GM18909 (cell line): ENCODE measurements at regions not wholly inside any gene's neighbourhood (a gene's known extent, or its start where the extent isn't known, plus 50 kb on each side); places are given as distances from the start of the nearest gene placed in this dataset.
"Not testable (repeated sequence)": the region's sequence is repeated elsewhere in the genome, so short reads cannot be mapped to it uniquely, and the experiment has no call there.

ENCODE experiments used
- ATAC-seq: cut with Tn5 transposase; IDR thresholded peaks from one replicate; pipeline ENCODE4 v1.9.1; 2021; ENCODE audit warnings: mild to moderate bottlenecking; ENCODE audit not compliant: unreplicated experiment, poor library complexity

DNA sequence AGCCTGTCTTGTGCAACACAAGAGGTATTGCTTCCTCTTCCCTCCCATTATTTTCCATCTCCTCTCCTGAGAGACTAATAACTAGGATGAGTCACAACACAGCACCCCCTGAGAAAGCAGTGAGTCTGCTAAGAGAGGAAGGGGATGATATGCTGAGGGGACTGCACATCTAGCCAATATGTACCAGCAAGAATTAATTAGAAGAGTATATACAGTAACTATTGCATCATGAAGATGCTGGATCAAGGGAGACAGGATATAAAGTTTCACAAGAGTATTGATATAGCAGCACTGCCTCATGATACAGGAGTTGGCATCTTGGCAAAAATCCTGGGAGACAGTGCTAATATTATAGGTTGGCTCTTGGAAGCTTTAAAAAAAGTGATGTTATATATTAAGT, 289.9 kb upstream of the RBMS1 start:
- ATAC-seq, result no peak

DNA sequence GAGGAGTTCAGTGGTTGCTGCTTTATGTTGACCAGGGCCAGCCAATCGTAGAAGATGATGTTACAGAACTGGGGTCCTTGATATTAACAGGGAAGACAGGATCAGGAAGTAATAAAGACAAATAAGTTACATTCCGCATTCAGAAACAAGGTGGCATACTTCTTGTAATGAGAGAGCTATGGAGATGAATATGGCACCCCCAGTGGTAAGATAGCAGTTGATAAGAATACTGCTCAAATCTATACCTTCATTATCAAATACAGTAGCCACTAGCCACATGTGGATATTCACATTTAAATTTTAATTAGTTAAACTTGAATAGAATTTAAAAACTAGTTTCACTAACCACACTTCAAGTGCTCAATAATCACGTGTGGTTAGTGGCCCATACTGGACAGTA, 290.4 kb upstream of the RBMS1 start:
- no peak for ATAC-seq

DNA sequence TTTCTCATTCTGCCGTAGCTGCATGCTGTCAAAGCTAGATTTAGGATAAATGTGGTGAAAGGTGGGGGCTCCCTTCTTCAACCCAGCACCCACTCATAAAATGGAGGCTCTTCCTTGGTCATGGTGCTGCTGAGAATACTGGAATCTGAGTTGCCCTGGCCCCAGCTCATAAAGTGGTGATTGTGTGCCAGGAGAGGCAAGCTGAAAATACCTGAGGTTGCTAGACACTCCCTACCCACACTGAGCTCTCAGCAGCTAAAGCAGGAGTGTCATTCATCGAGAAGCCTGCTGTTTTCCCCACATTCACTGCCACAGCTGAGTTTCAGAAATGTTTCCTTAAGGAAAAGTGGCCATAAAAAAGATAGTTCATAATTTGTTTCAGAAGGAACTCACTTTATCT, 297.1 kb upstream of the RBMS1 start:
- ATAC-seq, result no peak

DNA sequence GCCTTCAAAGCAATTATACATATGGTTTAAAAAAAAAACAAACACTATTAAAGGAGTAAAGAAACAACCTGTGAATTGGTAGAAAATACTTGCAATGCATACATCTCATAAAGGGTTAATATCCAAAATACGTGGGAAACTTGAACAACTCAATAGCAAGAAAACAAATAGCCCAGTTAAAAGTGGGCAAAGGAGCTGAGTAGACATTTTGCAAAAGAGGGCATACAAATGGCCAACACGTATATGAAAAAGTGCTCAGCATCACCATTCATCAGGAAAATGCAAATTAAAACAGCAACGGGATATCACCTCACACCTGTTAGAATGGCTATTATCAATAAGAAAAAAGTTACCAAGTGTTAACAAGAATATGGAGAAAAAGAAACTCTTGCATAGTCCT, 298.3 kb upstream of the RBMS1 start:
- ATAC-seq, result no peak

DNA sequence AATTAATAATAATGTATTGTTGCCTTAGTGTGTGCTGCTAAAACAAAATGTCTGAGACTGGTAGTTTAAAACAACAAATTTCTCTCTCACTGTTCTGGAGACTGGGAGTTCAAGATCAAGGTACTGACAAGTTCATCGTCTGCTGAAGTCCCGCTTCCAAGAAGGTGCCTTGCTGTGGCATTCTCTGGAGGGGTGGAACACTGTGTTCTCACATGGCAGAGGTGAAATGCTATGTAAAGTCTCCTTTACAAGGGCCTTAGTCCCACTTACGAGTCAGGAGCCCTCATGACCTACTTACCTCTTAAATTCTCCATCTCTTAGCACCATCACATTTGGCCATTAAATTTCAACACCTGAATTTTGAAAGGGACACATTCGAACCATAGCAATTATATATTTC, 299.2 kb upstream of the RBMS1 start:
- ATAC-seq, result no peak

DNA sequence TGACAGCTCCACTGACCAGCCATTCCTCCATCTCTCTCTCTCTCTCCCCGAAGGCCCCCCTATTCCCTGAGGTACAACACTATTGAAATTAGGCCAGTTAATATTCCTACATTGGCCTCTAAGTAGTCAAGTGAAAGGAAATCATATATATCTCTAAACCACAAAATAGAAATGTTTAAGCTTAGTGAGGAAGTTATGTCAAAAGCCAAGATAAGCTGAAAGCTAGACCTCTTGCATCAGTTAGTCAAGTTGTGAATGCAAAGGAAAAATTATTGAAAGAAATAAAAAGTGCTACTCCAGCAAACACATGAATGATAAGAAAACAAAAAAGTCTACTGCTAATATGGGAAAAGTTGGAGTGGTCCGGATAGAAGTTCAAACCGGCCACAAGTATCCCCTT, 301.3 kb upstream of the RBMS1 start:
- no peak for ATAC-seq

DNA sequence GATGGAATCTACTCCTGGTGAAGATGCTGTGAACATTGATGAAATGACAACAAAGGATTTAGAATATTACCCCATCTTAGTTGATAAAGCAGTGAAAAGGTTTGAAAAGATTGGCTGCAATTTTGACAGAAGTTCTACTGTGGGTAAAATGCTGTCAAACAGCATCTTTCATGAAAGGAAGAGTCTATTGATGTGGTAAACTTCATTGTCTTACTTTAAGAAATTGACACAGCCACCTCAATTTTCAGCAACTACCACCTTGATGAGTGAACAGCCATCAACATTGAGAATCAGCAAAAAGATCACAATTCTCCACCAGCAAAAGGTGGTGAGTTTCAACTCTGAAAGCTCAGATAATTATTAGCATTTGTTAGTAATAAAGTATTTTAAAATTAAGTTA, 310.3 kb upstream of the RBMS1 start:
- no peak for ATAC-seq

DNA sequence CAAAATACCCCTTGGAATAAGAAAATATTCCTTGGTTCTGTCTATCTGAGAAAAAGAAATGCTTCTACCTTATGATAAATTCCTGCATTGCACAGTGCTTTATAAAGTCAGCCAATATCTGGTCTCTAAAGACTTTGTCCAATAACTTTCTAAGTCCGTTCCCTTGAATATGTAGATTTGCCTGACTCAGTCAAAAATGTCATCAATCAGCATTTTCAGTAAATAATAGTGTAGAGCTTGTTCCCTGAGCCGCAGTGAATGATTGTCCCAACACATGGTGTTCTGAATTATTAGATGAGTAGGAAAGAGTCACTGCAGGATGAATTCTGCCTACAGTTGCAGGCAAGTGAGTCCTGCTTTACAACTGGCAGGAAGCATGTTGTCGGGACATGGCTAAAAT, 316.8 kb upstream of the RBMS1 start:
- ATAC-seq, result no peak

DNA sequence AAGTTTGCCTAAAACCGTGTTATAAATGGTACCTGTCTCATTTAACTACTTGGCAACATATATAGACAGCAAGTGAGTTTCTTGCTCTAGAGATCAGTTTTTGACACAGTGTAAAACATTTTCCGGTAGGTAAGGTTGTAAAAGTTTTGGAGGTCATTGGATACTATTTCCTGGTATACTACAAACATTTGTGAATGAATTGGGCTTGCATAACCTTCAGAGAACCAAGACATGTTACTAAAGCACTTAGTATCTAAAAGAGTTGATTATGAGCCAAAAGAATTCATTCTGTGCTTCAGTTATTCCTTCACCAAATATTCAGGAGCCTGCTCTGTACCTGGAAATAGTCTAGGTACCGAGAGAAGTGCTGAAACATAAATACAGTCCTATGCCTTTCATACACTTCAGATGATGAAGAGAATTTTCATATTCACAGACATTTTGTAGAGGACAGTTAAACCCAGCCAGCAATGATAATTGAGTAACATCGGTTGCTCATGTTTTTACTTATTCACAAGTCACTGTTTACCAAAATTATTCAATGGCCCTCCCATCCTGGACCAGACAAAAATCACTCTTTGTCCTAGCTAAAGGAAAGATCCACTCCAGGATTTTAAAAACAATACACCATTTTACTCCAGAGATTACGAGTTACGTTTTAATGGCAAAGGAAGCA, 319.4 kb upstream of the RBMS1 start:
- no peak for ATAC-seq

DNA sequence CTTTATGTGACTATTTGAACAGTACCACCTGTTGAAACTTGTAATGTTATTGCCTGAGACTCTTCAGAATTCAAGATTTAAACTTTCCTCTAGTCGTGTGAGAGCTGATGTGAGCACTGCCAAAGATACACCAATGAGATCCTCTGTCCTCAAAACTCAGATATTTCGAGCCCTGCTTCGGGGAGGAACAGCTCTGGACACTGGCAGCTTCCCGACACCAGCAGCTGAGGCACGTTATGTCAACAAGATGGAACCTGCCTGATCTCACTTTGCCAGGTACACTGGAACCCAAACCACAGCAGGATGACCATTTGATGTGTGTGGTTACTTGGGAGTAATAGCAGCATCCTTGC, 319.9 kb upstream of the RBMS1 start:
- no peak for ATAC-seq

DNA sequence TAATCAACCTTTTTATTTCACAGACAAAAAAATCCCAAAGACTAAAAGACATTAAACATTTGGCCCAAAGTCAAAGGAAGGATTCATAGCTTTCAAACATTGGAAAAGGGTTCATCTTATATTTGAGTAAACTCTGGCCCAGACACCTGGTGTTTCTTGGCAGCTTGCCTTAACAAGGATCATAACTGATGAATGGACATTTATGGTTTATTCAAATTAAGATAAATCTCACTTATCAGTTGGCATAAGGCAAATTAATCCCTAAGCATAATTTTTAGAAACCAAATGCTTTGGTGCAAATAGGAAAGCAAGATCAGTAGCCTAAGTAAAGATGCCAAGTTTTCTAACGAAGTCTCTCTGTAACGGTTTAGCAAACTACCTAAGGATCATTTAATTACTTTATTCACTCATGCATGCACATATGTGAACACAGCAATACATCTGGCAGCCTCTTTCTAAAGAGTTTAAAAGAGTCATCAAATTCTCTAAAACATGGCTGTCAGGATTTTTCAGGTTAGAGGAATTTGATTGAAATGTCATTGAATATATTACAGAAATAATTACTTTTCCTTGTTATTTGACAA, 323.4 kb upstream of the RBMS1 start:
- ATAC-seq, result no peak

DNA sequence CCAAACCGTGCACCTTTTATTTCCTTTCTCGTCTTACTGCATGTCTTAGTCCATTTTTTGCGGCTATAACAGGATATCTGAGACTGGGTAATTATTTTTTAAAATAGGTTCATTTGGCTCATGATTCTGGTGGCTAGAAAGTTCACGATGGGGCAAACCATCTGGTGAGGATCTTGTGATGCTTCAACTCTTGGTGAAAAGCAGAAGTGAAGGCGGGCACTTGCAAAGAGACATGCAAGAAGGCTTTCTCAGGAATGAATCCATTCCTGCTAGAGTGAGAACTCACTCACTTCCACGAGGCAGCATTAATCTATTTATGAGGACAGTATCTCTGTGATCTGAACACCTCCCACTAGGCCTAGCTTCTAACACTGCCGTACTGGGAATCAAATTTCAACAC, 327.1 kb upstream of the RBMS1 start:
- ATAC-seq, result no peak

DNA sequence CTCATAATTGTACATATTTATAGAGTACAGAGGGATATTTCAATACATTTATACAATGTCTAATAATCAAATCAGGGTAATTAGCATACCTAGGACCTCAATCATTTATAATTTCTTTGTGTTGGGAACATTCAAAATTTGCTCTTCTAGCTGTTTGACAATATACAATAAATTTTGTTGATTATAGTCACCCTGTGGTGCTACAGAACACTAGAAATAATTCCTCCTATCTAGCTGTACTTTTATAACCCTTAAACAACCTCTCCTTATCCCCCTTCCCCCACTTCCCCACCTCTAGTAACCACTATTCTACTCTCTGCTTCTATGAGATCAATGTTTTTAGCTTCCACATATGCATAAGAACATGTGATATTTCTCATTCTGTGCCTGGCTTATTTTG, 328.4 kb upstream of the RBMS1 start:
- ATAC-seq, result no peak

DNA sequence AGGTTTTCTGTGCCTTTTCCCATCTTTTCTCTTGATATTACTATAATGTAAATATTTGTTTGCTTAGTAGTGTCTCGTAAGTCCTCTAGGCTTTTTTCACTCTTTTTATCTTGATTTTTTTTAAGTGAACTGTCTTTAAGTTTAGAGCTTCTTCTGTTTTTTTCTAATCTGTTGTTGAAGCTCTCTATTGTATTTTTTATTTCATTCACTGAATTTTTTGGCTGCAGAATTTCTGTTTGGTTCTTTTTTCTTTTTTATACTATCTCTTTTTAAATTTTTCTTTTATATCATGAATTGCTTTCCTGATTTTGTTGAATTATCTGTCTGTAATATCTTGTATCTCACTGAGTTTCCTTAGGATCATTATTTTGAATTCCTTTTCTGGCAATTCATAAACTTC, 331.8 kb upstream of the RBMS1 start:
- no peak for ATAC-seq

DNA sequence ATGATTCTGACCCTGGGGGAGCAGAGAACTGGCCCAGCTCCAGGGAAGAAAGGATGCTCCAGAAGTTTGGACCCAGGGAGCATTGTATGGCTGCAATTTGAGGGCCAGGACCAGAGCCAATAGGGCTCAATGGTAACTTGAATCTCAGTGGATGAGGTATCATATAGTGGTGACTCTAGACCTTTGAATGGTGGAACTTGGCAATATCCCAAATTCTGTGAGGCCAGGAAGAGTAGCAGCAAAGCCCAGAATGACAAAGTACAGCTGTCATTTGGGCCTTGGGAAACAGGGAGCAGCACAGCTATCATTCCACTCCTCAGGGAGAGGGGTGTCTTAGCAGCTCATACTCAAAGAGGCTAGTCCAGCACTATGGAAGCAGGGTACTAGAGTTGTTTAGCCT, 332.9 kb upstream of the RBMS1 start:
- no peak for ATAC-seq

DNA sequence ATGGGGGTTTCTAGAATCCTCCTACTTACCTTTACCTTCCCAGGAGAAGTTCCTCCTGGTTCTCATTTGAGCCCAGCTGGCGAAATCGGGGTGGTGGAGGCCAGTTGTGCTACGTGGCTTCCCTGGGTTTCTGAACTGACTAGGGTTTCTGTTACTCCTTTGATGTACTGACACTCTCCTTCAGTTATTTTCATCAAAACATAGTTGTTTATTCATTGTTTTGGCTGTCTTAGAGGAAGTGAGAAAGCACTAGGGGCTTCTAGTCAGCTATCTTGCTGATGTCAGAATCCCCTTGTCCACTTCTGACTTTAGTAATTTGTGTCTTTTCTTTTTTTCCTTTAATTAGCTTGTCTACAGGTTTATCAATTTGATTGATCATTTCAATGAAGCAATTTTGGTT, 332.2 kb upstream of the TANK start:
- ATAC-seq, result no peak

DNA sequence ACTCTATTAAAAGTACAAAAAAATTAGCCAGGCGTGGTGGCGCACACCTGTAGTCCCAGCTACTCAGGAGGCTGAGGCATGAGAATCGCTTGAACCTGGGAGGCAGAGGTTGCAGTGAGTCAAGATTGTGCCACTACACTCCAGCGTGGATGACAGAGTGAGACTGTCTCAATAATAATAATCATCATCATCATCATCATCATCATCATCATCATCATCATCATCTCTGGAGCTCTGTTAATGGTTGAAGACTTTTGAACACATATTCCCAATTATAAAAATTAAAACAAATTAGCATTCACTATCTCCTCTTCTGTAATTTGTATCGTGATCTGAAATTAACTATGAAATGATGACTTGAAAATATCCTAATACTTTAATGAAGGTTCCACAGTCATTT, 327.8 kb upstream of the TANK start:
- ATAC-seq, result not testable (repeated sequence)

DNA sequence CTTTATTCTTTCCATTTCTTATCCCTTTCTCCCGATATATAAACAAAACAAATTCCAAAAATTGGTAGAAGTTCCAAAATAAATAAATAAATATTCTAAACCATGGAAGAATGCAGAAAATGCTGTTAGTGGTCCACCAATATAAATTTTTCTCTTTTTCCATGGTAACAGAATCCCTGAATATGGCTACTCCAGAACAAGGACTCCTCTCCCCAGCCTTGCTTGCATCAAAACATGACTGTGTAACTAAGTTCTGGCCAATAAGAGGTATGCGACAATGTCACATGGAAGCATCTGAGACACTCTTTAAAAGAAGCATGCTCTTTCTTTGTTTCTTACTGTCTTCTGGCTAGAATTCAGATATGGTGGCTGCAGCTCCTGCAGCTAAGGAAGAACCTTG, 325.1 kb upstream of the TANK start:
- no peak for ATAC-seq

DNA sequence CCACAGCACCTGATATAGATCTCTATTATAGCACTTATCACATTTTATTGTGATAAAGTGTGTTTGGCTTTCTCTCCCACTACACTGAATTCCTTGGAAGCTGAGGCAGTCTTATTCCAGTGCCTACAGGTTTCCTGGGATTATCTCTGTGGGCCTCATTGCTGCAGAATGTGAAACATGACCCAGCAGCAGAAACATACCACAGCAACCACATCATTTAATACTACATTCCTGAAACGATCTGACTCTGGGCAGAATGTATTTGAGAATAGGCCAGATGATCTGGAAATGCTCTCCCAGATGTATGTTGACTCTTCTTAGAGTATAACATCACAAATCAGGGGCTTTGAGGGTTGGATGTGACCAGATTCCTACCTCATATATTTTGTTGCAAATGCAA, 323.5 kb upstream of the TANK start:
- no peak for ATAC-seq

DNA sequence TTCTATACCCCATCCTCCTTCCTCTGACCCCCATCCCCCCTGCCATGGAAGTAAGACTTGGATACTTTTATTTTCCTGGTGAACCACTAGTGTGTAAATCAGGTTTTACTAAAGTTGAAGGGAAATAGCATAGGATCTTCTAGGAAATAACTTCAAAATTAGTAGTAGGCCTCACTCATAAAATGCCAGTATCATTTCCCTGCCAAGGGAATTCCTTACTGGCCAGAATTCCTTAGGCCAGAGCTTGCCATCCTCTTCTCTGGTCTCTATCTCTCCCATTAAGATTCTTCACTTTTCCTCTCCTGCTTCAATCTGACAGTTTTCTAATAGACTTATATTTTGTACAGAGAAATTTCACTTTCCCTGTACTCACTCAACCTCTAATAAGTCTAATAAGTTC, 322.8 kb upstream of the TANK start:
- ATAC-seq, result no peak

DNA sequence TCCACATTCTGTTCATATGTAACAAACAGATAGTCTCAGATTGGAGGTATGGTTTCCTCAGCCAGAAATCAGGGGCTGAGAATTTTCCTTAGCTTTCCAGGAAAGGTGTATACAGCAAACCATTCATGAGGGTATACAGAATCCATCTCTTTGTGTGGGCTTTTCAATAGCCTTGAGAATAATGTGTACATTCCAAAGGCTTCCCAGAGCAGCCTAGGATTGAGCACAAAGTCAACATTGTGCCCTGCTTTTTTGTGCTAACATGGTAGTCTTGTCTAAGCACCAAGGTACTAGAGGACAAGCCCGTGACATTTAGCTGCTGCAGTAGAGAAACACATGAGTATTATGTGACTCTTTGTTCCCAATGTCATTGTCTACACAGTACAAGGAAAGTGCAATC, 322.1 kb upstream of the TANK start:
- ATAC-seq, result no peak

DNA sequence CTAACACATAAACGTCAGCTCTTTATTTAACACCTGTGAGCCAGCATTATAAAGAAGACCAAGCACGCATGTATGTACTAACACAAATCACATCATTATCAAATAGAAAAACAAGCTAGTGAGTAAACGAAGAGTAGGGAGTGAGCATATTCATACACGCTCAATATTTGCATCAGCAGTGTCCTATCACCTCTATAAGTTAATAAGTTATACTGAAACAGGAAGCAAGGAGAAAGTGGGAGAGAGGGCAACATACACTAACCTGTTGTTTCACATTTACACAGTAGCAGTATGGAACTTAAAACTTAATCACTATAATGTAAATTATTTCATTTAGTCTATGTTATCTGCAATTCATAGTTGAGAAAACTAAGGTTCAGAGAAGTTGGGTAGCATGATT, 321.5 kb upstream of the TANK start:
- no peak for ATAC-seq

DNA sequence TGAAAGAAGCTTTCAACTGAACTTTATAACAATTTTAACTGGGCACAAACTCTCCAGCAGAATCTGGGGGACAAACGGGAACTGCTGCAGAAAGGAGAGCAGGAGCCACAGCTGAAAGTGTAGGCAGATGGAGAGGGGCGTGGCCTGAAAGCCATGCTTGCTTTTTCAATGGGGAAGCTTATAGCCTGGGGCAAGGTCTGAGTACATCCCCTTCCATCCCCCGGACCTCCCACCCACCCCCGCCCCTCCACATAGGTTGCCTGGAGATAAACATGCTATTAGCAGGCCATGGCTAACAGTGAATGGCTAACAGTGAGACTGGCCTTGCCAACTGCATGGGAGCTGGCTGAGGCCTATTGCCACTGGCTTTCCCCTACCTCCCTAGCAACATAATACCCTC, 317.9 kb upstream of the TANK start:
- no peak for ATAC-seq
